ENCODE measurements at regions not wholly inside any gene's neighbourhood (a gene's known extent, or its start where the extent isn't known, plus 50 kb on each side); places are given as distances from the start of the nearest gene placed in this dataset.
"Not testable (repeated sequence)": the region's sequence is repeated elsewhere in the genome, so short reads cannot be mapped to it uniquely, and the experiment has no call there.

- TF ChIP-seq, protein P1, sequence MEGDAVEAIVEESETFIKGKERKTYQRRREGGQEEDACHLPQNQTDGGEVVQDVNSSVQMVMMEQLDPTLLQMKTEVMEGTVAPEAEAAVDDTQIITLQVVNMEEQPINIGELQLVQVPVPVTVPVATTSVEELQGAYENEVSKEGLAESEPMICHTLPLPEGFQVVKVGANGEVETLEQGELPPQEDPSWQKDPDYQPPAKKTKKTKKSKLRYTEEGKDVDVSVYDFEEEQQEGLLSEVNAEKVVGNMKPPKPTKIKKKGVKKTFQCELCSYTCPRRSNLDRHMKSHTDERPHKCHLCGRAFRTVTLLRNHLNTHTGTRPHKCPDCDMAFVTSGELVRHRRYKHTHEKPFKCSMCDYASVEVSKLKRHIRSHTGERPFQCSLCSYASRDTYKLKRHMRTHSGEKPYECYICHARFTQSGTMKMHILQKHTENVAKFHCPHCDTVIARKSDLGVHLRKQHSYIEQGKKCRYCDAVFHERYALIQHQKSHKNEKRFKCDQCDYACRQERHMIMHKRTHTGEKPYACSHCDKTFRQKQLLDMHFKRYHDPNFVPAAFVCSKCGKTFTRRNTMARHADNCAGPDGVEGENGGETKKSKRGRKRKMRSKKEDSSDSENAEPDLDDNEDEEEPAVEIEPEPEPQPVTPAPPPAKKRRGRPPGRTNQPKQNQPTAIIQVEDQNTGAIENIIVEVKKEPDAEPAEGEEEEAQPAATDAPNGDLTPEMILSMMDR (IDR thresholded peaks at IDR 0.05; ENCODE audit: low read depth, low read length, missing input control): not testable (repeated sequence)
- TF ChIP-seq TAF1 (conservative IDR thresholded peaks at IDR 0.05); GABPA (IDR thresholded peaks at IDR 0.05 in 1 of 2, conservative IDR thresholded peaks at IDR 0.05 in 1 of 2); HNF4A (conservative IDR thresholded peaks at IDR 0.05); ZBTB33 (IDR thresholded peaks at IDR 0.05); RAD21 (IDR thresholded peaks at IDR 0.05); REST (IDR thresholded peaks at IDR 0.05); FOXA2 (IDR thresholded peaks at IDR 0.05); FOXA1 (IDR thresholded peaks at IDR 0.05); JUND (IDR thresholded peaks at IDR 0.05): not testable (repeated sequence)
- TF ChIP-seq, protein P2, sequence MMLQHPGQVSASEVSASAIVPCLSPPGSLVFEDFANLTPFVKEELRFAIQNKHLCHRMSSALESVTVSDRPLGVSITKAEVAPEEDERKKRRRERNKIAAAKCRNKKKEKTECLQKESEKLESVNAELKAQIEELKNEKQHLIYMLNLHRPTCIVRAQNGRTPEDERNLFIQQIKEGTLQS (IDR thresholded peaks at IDR 0.05): not testable (repeated sequence)
These were observed 850.7 kb downstream of the EPHA3 start for GRCh38 chr3:89958163-89958562.
